Thymus (tissue), 11 donors: ENCODE measurements at regions not wholly inside any gene's neighbourhood (a gene's known extent, or its start where the extent isn't known, plus 50 kb on each side); places are given as distances from the start of the nearest gene placed in this dataset.
"Not testable (repeated sequence)": the region's sequence is repeated elsewhere in the genome, so short reads cannot be mapped to it uniquely, and the experiment has no call there.

Experiments
- DNase-seq, 9 donors: peaks; one replicate each; pipeline ENCODE4 v3.0.0-alpha.2; 2013; ENCODE audit warnings: low spot score in 9 of 9, low read depth in 6 of 9, missing footprints in 1 of 9
- H3K27ac ChIP-seq, 2 donors: one replicate each; pipeline ENCODE4 v1.5.1; 2013; ENCODE audit warnings: control low read depth in 1 of 2, low read depth in 1 of 2, low read length in 1 of 2, mild to moderate bottlenecking in 1 of 2, moderate library complexity in 1 of 2
- H3K27me3 ChIP-seq, 2 donors: one replicate each; pipeline ENCODE4 v1.5.1; 2013; ENCODE audit warnings: low read length in 1 of 2; ENCODE audit not compliant: control insufficient read depth in 2 of 2, insufficient read depth in 1 of 2
- H3K36me3 ChIP-seq, 2 donors: one replicate each; pipeline ENCODE4 v1.5.1; 2013; ENCODE audit warnings: low read length in 1 of 2, mild to moderate bottlenecking in 1 of 2, moderate library complexity in 1 of 2; ENCODE audit not compliant: control insufficient read depth in 2 of 2, insufficient read depth in 2 of 2
- H3K4me1 ChIP-seq, 2 donors: one replicate each; pipeline ENCODE4 v1.5.1; 2013; ENCODE audit warnings: low read length in 2 of 2; ENCODE audit not compliant: control insufficient read depth in 2 of 2, insufficient read depth in 2 of 2
- H3K4me3 ChIP-seq, 2 donors: one replicate each; pipeline ENCODE4 v1.5.1; 2013; ENCODE audit warnings: low read length in 2 of 2, control low read depth in 1 of 2, mild to moderate bottlenecking in 1 of 2
- H3K9me3 ChIP-seq, 2 donors: one replicate each; pipeline ENCODE4 v1.5.1; 2013; ENCODE audit warnings: low read length in 1 of 2, mild to moderate bottlenecking in 1 of 2; ENCODE audit not compliant: control insufficient read depth in 2 of 2, insufficient read depth in 1 of 2
- WGBS: extraction: QIAGEN DNeasy Blood & Tissue Kit; methylation state at CpG from one replicate; pipeline ENCODE4 v1.1.7; 2013; 5-methylcytosine and 5-hydroxymethylcytosine counted together
- donor health status: healthy.

DNA sequence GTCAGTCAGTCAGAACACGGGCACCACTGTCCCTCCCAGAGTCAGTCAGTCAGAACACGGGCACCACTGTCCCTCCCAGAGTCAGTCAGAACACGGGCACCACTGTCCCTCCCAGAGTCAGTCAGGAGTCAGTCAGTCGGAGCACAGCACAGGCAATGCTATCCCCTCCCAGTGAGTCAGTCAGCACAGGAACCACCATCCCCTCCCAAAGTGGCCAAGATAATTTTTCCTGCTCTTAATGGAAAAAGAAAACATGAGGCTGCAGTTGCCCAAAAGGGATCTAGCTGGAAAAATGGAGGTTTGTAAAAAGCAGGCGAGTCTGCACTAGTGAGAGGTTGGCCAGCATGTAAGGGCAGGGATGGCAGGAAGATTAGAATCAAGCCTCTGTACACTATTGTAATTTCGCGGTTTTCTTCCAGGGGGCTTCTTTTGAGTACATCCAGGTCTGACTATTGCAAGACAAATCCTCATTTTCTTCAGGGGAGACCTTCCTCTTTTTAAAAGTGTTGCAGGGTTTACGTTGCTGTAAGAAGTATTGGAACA lies 213.8 kb downstream of the SIPA1L2 start:
- peaks cover 0 to 4% of the 10 kb centered on the region in 2 donors for H3K27me3 ChIP-seq
- WGBS = 79% methylated on average over 8 of the region's 8 CpGs
- peaks cover 0 to 6% of the 10 kb centered on the region in 2 donors for H3K4me1 ChIP-seq
- no peak overlapping the region for H3K4me3 ChIP-seq
- no peak for DNase-seq
- no peaks in the 10 kb centered on the region for H3K36me3 ChIP-seq
- H3K27ac ChIP-seq = no peak overlapping the region
- H3K9me3 ChIP-seq = no peaks in the 10 kb centered on the region

DNA sequence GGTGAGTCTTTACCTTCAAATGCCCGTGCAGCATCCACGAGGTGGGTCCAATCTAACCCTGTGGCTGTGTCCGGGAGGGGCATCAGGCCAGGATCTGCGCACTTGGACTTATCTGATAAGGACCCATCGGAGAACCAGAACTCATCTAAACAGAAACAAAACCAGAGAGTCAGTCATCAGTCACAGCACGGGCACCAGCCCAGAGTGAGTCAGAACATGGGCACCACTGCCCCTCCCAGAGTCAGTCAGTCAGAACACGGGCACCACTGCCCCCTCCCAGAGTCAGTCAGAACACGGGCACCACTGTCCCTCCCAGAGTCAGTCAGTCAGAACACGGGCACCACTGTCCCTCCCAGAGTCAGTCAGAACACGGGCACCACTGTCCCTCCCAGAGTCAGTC lies 214.5 kb downstream of the SIPA1L2 start:
- WGBS = 91% methylated on average over 10 of the region's 10 CpGs
- H3K36me3 ChIP-seq, H3K4me1 ChIP-seq, H3K27me3 ChIP-seq, DNase-seq, H3K9me3 ChIP-seq, H3K27ac ChIP-seq, H3K4me3 ChIP-seq: not testable (repeated sequence)

DNA sequence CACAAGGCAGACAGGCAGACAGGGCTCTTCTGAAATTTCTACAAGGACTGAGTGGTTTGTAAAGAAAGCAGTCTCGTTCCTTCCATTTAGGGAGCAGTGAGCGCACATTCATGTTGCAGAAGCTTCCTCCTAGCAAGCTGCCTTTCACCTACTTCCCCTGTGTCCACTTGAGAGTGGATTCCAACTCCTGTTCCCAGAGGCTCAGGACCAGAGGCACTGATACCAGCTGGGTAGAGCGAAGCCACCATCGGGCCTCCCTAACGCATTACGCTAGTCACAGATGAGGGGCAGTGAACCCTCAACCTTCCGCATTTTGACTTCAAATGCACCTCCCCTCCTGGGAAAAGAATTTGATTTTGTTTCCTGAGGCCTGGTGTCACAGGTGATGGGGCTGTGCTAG lies 215.8 kb downstream of the SIPA1L2 start:
- Histone ChIP-seq H3K27me3 (peaks cover 0 to 4% of the 10 kb centered on the region in 2 donors), H3K4me3 (no peak overlapping the region), H3K36me3 (no peaks in the 10 kb centered on the region), H3K27ac (no peak overlapping the region), H3K4me1 (peaks cover 0 to 2% of the 10 kb centered on the region in 2 donors), H3K9me3 (peaks cover 0 to 3% of the 10 kb centered on the region in 2 donors)
- WGBS = 98% methylated on average over 7 of the region's 7 CpGs
- DNase-seq = no peak

DNA sequence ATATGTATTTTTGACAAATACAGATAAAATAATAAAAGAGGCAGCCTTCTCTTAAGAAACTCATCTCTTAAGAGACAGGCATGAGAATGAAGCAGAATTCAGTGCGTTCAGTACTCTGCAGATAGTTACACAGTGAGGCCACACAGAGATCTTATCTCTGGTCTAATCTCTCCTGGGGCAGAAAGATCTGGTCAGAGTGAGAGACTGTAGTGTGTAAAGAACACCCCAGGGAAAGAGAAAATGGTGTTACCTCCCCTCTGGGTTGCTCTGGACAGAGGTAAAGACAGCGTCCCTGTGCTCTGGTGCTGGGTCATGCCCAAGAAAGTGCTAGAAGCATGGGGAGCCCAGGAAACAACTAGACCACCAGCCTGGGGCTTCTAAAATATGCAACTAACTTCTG lies 216.3 kb downstream of the SIPA1L2 start:
- no peak overlapping the region for H3K4me3 ChIP-seq
- no peak overlapping the region for H3K27ac ChIP-seq
- no peak for DNase-seq
- 92% methylated on average over 2 of the region's 2 CpGs for WGBS
- H3K27me3 ChIP-seq = peaks cover 0 to 4% of the 10 kb centered on the region in 2 donors
- peaks cover 0 to 2% of the 10 kb centered on the region in 2 donors for H3K4me1 ChIP-seq
- H3K36me3 ChIP-seq = no peaks in the 10 kb centered on the region
- peaks cover 0 to 3% of the 10 kb centered on the region in 2 donors for H3K9me3 ChIP-seq

DNA sequence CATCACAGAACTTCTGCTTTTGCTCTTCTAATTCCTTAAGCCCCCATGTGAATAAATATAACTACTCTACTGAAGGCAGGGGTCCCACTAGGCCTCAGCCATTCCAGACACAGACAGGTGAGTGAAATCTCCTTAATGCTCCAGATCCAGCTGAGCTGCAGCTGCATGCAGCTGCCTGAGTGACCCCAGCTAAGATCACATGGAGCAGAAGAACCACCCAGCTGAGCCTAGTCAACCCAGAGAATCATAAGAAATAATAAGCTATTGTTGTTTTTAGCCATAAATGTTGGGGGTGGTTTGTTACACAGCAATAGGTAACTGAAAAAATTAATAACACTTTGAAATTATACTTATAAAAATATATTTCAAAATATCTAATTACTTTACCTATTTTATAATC lies 220.3 kb downstream of the SIPA1L2 start:
- Histone ChIP-seq H3K36me3 (no peaks in the 10 kb centered on the region), H3K4me3 (no peak overlapping the region), H3K27me3 (no peaks in the 10 kb centered on the region), H3K9me3 (peaks cover 0 to 3% of the 10 kb centered on the region in 2 donors), H3K27ac (no peak overlapping the region), H3K4me1 (peaks cover 0 to 2% of the 10 kb centered on the region in 2 donors)
- no peak for DNase-seq

DNA sequence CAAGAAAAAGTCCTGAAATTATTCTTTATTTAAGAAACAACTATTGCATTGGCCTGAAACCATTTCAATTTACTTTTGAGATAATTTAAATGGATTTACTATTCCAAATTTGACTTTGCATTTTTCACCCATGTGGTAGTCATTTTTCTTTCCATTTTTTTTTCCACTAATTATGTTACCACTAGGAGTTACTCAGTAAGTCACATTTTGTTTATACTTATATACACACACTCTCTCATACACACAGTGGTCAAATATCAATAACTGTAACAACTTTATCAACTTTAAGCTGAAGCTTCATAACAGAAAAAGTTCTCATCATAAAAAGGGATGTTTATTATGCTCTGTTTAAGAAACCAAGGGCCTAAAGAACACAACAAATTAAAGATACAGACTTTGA lies 222.8 kb downstream of the SIPA1L2 start:
- no peak overlapping the region for H3K4me3 ChIP-seq
- peaks cover 0 to 3% of the 10 kb centered on the region in 2 donors for H3K9me3 ChIP-seq
- no peak for DNase-seq
- no peaks in the 10 kb centered on the region for H3K4me1 ChIP-seq
- no peaks in the 10 kb centered on the region for H3K27me3 ChIP-seq
- no peak overlapping the region for H3K27ac ChIP-seq
- H3K36me3 ChIP-seq = no peaks in the 10 kb centered on the region

DNA sequence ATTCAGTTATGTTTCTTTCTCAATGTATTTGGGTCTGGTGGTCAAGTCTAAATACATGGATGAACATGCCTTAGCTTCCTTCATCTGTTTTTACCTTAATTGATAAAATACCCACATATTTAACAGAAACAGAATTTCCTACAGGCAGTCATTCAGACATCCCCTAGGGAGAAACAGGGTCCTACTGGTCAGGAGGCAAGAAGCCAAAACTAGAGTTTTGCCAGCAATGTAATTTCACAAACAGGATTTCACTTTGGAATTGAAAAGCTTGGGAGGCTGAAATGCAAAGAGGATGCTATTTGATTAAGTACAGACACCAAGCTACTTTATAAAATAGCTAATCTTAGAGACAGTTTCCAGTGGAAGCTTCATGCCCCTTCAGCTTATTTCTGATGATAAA lies 224.2 kb downstream of the SIPA1L2 start:
- Histone ChIP-seq H3K36me3 (no peaks in the 10 kb centered on the region), H3K4me3 (no peak overlapping the region), H3K27me3 (no peaks in the 10 kb centered on the region), H3K4me1 (no peaks in the 10 kb centered on the region), H3K9me3 (peaks cover 0 to 3% of the 10 kb centered on the region in 2 donors), H3K27ac (no peak overlapping the region)
- DNase-seq = no peak

DNA sequence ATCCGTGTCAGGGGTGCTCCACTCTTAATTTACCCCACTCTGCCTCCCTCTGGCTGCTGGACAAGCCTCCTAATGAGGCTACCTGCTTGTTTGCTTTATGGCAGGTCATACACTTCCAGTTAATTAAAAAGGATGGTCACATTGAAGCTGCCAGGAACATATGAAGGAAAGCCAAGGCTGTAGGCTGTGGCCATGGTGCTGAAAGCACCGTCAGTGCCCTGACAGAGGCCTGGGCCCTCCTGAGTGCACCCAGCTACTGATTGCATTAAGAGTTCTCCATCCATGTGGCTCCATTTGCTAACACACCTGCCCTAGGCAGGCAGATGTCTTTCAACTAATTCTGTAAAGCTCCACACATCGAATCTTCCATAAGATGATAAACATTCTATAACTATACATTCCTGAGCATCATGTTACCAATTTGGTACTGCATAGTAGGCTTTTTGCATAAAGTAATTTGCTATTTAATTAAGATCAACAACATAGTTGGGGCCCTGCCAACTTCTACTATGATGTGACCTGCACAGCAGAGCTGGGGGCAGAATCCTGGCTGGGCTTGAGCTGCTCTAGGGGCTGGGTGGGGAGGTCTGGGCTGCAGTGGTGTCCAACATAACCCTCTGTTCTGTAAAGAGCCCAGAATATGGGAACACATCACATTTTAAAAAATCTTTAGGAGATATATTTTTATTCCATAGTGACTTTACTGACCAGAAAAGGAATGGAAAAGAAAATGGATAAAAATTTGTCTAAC lies 224.8 kb downstream of the SIPA1L2 start:
- H3K36me3 ChIP-seq = no peaks in the 10 kb centered on the region
- 93% methylated on average over 3 of the region's 3 CpGs for WGBS
- no peaks in the 10 kb centered on the region for H3K27me3 ChIP-seq
- H3K27ac ChIP-seq = no peak overlapping the region
- no peak for DNase-seq
- H3K4me3 ChIP-seq = no peak overlapping the region
- H3K4me1 ChIP-seq = no peaks in the 10 kb centered on the region
- peaks cover 0 to 3% of the 10 kb centered on the region in 2 donors for H3K9me3 ChIP-seq

DNA sequence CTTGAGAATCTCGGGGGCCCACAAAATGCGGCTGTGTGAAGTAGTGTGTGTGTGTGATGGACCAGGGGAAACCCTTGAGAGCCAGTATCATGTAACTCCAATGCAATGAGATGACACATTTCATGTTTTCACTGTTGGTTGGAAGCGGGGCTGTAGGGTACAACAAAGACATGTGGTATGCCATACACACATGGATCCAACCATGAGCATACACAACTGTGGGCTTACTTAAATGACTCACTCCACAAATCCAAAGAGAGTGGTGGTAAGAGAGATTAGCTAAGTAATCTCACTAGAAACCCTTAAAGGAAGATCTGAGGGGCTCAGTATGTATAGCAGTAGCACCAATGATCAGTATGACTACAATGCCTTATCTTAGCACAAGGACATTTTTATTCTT lies 225.7 kb downstream of the SIPA1L2 start:
- DNase-seq = no peak

More for the DNA sequence above, 225.7 kb downstream of the SIPA1L2 start:
- WGBS = 99% methylated on average over 3 of the region's 3 CpGs
- no peaks in the 10 kb centered on the region for H3K27me3 ChIP-seq
- no peaks in the 10 kb centered on the region for H3K9me3 ChIP-seq
- no peaks in the 10 kb centered on the region for H3K36me3 ChIP-seq
- H3K27ac ChIP-seq = no peak overlapping the region
- no peak overlapping the region for H3K4me3 ChIP-seq
- H3K4me1 ChIP-seq = no peaks in the 10 kb centered on the region
